Osteocyte (in vitro differentiated cells): ENCODE measurements at regions not wholly inside any gene's neighbourhood (a gene's known extent, or its start where the extent isn't known, plus 50 kb on each side); places are given as distances from the start of the nearest gene placed in this dataset.

Experiments used
- DNase-seq: peaks from one replicate; pipeline ENCODE4 v3.0.0; 2021; ENCODE audit warnings: mixed read lengths; ENCODE audit not compliant: unreplicated experiment; ENCODE audit errors: extremely low spot score
- H3K27ac Mint-ChIP-seq: one replicate; pipeline ENCODE4 v1.8.0; 2021; ENCODE audit warnings: mild to moderate bottlenecking, mixed read lengths; ENCODE audit not compliant: unreplicated experiment
- H3K27me3 Mint-ChIP-seq: one replicate; pipeline ENCODE4 v1.8.0; 2021; ENCODE audit warnings: mixed read lengths; ENCODE audit not compliant: unreplicated experiment
- H3K36me3 Mint-ChIP-seq: one replicate; pipeline ENCODE4 v1.8.0; 2021; ENCODE audit warnings: mixed read lengths; ENCODE audit not compliant: unreplicated experiment
- H3K4me1 Mint-ChIP-seq: one replicate; pipeline ENCODE4 v1.8.0; 2021; ENCODE audit warnings: mixed read lengths; ENCODE audit not compliant: unreplicated experiment
- H3K4me3 Mint-ChIP-seq: one replicate; pipeline ENCODE4 v1.8.0; 2021; ENCODE audit warnings: mild to moderate bottlenecking, moderate library complexity, mixed read lengths; ENCODE audit not compliant: unreplicated experiment
- H3K9me3 Mint-ChIP-seq: one replicate; pipeline ENCODE4 v1.8.0; 2021; ENCODE audit warnings: mixed read lengths; ENCODE audit not compliant: unreplicated experiment
- CTCF ChIP-seq: fragments of 200-600 bp; sonication (generic); IDR thresholded peaks from 2 replicates; pipeline ENCODE4 v1.5.0; 2021; ENCODE audit warnings: antibody characterized with exemption, mild to moderate bottlenecking, moderate library complexity

GRCh38 chr1:193472838-193473398 is 286.5 kb upstream of the B3GALT2 start:
- Mint-ChIP-seq H3K4me3 (no peak overlapping the region), H3K27me3 (no peaks in the 10 kb centered on the region), H3K9me3 (peaks cover 11% of the 10 kb centered on the region), H3K4me1 (no peaks in the 10 kb centered on the region), H3K36me3 (no peaks in the 10 kb centered on the region), H3K27ac (no peak overlapping the region)
- no peak for TF ChIP-seq CTCF
- DNase-seq, result no peak

GRCh38 chr1:193472430-193472829 is 286.0 kb upstream of the B3GALT2 start:
- H3K36me3 Mint-ChIP-seq, result no peaks in the 10 kb centered on the region
- no peak overlapping the region for H3K4me3 Mint-ChIP-seq
- no peaks in the 10 kb centered on the region for H3K4me1 Mint-ChIP-seq
- no peak for DNase-seq
- H3K27me3 Mint-ChIP-seq, result no peaks in the 10 kb centered on the region
- TF ChIP-seq CTCF, result no peak
- no peak overlapping the region for H3K27ac Mint-ChIP-seq
- H3K9me3 Mint-ChIP-seq, result peaks cover 11% of the 10 kb centered on the region

- DNase-seq, result no peak
- H3K4me3 Mint-ChIP-seq, result no peak overlapping the region
- H3K4me1 Mint-ChIP-seq, result no peaks in the 10 kb centered on the region
- H3K36me3 Mint-ChIP-seq, result no peaks in the 10 kb centered on the region
- H3K27me3 Mint-ChIP-seq, result no peaks in the 10 kb centered on the region
- TF ChIP-seq CTCF, result no peak
- H3K27ac Mint-ChIP-seq, result no peak overlapping the region
- peaks cover 11% of the 10 kb centered on the region for H3K9me3 Mint-ChIP-seq
Measured at GRCh38 chr1:193471981-193472380, 285.6 kb upstream of the B3GALT2 start.

- Mint-ChIP-seq H3K27me3 (no peaks in the 10 kb centered on the region), H3K27ac (no peak overlapping the region), H3K4me1 (no peaks in the 10 kb centered on the region), H3K36me3 (no peaks in the 10 kb centered on the region), H3K4me3 (no peak overlapping the region), H3K9me3 (peaks cover 3% of the 10 kb centered on the region)
- no peak for TF ChIP-seq CTCF
- no peak for DNase-seq
Measured at GRCh38 chr1:193463326-193463932, 277.0 kb upstream of the B3GALT2 start.

- no peak for TF ChIP-seq CTCF
- DNase-seq, result no peak
- no peak overlapping the region for H3K4me3 Mint-ChIP-seq
- no peak overlapping the region for H3K27ac Mint-ChIP-seq
- H3K36me3 Mint-ChIP-seq, result no peaks in the 10 kb centered on the region
- H3K27me3 Mint-ChIP-seq, result no peaks in the 10 kb centered on the region
- no peaks in the 10 kb centered on the region for H3K9me3 Mint-ChIP-seq
- H3K4me1 Mint-ChIP-seq, result no peaks in the 10 kb centered on the region
Measured at GRCh38 chr1:193462629-193463320, 276.4 kb upstream of the B3GALT2 start.
